GM19351 (cell line): ENCODE measurements at regions not wholly inside any gene's neighbourhood (a gene's known extent, or its start where the extent isn't known, plus 50 kb on each side); places are given as distances from the start of the nearest gene placed in this dataset.
A peak's percentile ranks its signal among the peaks of the same experiment; 100 is the strongest.

ENCODE experiments used
- ATAC-seq: cut with Tn5 transposase; IDR thresholded peaks from one replicate; pipeline ENCODE4 v1.9.1; 2021; ENCODE audit warnings: mild to moderate bottlenecking, moderate library complexity; ENCODE audit not compliant: unreplicated experiment

DNA sequence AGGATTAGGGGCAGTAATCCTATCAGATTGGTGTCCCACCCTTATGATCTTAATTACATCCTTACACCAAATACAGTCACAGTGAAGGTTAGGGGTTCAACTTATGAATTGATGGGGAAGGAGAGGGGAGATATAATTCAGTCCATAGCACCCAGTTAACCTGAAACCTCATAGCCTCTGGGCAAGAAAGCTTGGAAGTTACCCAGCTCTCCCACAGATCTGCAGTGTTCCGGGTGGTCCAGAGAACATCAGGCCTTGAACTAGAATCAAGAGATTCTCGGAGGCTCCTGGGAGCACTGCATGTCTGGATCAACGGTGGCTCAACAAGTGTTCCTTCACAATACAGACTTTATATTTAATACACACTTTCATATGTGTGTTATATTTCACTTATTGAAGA, 392.6 kb upstream of the MARCKS start:
- ATAC-seq = no peak

DNA sequence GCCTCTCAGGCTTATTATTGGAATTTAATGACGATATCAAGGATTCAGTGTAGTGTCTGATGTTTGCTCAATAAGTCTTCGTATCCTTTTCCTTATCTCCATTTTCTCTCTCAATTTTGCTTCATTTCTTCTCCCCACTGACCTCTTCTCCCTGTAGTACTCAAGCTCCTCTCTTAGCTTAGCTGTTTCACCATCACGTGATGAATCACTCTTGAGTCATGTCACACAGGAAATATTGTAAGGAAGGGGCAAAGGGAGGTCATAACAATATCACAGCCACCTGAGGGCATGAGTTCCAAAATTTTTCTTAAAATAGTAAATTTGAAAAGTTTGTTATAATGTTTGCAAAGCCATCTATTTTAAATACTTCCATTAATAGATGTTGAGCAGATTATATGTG, 392.2 kb upstream of the MARCKS start:
- no peak for ATAC-seq

- no peak for ATAC-seq
Observed at GRCh38 chr6:113466526-113466925, 390.6 kb upstream of the MARCKS start.

DNA sequence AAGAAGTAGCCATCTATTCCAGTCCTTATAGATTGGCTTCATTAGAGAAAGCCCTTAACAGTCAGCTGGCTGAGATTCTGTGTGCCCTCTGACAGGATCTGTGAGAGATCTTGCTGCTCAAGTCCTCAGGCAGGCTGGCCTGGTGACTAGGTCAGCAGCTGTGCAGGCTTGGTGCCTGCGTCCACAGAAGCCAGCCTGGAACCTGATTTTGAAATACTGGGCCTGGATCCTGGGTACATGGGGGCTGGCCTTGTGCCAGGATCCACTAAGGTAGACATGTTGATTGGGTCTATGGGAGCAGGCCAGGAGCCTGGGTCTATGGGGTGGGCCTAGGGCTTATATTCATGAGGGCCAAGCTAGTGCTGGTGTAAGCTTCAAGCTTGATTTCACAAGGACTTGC, 381.8 kb upstream of the MARCKS start:
- ATAC-seq = no peak

DNA sequence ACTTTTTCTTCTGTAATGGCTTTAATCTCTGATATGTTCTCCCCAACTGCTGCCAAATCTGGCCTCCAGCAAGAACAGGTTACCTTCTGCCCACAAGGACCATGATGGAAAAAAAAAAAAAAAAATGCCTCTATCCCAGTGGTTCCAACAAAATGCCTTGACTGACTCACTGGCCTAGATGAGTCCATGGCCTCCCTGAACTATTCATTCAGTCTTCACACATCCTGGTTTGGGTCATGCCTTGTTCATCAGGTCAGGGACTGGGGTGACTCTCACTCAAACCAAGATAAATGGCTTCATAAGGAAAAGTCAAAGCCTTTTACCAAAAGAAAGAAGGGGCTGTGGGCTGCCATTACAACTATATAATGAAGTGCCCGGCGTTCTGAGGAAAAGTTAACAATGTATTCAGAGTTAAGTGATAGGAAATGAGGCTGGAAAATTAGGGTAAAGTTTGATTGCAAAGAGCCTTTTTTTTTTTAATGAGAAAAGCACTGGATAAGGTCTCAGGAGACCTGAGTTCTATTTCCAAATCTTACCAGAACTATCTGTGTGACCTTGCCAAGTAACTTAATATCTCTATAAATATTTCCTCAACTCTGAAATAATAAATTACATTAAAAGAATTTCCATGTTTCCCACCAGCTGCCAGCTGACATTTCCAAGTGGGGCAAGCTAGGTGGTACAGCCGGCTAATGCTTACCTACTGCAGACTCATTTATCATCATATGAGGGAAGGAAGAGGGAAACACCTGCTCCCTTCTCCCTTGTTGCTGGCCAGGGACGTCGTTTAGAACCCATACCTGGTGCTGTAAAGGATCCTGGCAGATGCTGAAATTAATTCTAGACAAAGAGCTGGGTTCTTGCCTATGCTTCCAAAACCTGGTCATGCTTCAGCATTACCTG, 380.0 kb upstream of the MARCKS start:
- ATAC-seq = no peak

DNA sequence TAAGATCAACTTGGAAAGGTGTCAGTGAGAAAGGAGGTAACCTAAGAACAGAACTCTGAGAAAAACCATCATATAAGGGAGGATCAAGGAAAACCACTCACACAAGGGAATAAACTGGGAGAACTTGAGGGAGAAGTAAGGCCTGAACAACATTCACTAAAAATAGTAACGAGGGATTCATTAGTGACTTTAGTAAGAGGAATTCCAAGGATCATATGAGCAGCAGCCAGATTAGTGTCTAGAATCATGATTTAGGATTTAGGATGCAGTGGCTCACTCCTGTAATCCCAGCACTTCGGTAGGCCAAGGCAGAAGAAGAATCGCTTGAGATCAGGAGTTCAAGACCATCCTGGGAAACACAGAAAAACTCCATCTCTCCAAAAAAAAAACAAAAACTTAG, 376.5 kb upstream of the MARCKS start:
- no peak for ATAC-seq

GRCh38 chr6:113481458-113481857, 375.7 kb upstream of the MARCKS start:
- peak; percentile 12 for ATAC-seq

DNA sequence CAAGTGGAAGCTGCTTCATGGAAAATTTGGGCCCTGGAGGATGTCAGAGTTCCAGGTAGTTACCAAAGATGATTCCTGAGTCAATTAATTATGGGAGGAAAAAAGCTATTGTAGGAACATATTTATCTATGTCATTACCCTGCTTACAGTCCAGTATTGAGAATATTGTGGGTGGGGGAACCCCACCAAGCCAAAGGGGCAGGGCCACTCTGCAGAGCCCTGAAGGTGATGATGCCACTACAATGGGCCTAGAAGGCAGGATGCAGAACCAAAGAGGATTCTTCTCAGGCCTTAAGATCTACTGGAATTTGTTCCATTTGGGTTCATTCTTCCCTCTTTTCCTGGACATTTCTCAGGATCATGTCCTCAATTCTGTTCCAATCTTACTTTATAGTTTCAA, 375.2 kb upstream of the MARCKS start:
- peak; percentile 67 for ATAC-seq

DNA sequence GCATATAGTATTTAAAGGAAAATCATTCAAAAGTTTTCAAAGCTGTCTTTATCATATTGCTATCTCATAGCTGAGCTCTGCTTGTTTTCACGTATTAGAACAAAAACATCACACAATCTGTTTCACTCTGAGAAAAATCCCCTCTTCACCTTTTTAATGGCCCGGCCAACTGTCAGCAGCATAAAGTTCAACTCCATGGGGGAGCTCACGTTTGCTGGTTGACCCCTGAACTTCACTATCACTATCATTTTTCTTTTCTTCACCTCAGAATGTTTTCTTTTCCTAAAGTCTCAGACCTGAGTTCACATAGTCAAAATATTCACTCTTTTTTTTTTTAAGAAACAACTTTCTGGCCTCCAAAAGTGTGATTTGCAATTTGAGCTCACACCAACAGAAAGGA, 374.4 kb upstream of the MARCKS start:
- ATAC-seq = no peak

DNA sequence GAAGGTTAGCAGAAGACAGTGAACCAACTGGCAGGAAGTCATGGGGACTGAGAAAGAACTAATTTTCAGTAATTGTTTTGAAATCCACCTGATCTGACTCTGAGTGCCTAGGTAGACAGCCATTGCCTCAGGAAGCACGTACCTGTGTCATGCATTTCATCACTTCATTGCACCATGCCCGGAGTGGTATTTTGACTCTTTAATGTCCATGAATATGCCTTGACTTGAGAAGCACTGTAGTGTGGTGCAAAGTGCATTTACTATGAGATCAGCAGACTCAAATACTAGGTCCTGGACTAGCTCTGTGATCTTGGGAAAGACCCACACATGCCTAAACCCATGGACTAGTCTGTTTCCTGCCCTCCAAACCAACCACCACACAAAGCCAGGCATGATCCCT, 370.9 kb upstream of the MARCKS start:
- ATAC-seq = no peak

DNA sequence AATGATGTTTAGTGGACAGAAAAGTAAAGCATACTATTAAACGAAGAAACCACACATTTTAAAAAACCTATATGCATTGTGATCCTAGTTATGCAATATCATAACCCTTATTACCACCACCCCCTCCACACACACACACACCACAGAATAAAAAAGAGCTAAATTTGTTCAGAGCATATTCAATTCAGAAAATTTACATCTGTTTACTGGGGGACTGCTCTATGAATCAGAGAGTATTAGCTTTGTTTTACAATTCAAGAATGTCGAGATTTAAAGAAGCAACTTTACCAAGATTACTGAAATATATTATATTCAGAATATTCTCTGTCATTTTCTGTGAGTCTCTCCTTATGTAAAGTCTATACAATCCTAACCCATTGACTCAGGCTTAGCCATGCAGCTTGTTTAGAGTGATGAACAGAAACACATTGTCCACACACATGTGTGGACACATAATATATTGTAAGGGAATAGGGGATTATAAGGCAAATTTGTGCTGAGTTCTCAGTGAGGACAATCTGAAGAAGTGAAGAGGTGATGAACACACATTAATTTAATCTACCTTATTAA, 369.6 kb upstream of the MARCKS start:
- ATAC-seq = no peak

GRCh38 chr6:113488061-113488460, 369.1 kb upstream of the MARCKS start:
- ATAC-seq = no peak

GRCh38 chr6:113488812-113489685, 368.1 kb upstream of the MARCKS start:
- no peak for ATAC-seq

GRCh38 chr6:113489952-113490746, 367.0 kb upstream of the MARCKS start:
- ATAC-seq = no peak

DNA sequence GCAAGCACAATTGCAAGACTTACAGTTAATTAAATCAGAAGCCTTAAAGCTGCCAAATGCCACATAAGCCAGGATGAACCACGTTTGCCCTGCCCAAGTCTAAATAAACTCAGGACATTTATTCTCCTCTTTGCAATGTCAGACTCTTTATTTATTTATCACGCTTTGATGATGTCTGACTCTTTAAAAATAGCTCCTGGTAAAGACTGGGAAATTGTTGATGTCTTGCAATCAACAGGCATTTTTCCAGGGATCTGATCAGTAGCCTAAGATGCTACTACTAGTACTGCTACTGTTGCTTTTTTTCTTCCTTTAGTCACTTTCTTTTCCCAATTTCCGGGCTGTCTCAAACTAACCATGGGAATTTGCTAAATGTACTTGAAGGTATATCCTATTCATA, 365.8 kb upstream of the MARCKS start:
- ATAC-seq = no peak

DNA sequence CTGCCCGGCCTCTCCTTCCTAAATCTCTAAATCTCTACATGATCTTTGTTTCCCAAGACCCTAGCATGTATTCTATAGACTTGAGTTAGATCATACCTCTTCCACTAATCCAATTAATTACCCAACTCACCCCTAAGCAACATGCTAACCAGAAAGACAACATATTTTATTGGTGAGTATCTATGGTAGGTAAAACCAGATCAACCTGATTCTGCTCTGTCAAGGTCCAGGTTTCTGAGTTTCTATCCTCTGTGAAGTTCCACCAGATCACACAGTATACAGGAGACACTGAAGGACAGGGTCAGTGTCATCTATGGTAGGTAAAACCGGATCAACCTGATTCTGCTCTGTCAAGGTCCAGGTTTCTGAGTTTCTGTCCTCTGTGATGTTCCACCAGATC, 363.2 kb upstream of the MARCKS start:
- no peak for ATAC-seq

GRCh38 chr6:113495521-113495920, 361.6 kb upstream of the MARCKS start:
- ATAC-seq = no peak

- no peak for ATAC-seq
Observed at GRCh38 chr6:113496166-113496565, 361.0 kb upstream of the MARCKS start.

DNA sequence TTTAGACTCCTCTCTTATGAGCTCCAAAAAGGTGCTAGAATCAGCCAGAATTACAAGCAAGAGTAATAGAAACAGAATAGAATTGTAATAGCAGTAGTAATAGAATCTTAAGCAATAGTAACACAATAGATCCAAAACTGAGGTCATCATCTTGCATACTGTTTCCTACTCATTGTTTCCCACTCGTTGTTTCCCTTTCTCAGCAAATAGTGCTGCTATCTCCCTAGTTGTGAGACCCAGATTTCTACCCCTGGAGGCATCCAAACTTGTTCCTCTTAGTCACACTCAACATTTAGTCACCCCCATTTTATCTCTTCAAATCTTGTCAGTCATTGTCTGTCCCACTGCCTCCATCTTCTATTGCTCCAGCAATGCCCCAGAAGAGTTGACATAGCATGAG, 356.9 kb upstream of the MARCKS start:
- no peak for ATAC-seq

- no peak for ATAC-seq
Observed at GRCh38 chr6:113505084-113505699, 352.0 kb upstream of the MARCKS start.
